ENCODE measurements at regions not wholly inside any gene's neighbourhood (a gene's known extent, or its start where the extent isn't known, plus 50 kb on each side); places are given as distances from the start of the nearest gene placed in this dataset.

DNA sequence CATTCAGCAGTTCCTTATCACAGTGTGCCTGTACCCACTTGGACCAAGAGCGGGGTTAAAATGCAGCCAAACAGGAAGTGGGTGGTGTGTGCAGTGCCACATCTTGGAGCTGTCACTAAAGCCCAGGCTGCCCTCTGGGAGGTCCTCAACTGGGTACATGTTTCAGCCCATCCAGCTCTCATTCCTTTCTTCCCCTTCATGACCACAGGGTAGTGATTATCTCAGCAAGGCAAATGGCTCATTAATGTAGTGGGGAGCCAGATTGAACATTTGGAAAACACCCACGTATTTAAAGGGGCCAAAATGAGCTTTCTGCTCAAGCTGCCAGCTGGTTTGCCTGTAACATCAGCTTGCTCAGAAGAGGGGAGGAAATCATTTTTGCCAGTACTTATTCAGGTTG lies 210.8 kb upstream of the BTG1 start:
- H3K79me2 ChIP-seq (ENCODE audit: insufficient read depth, low read length): no peaks in the 10 kb centered on the region
- no peak overlapping the region for H3K9ac ChIP-seq (ENCODE audit: low read length)
- H2AFZ ChIP-seq (ENCODE audit: low read depth, low read length, poor library complexity, severe bottlenecking): no peak overlapping the region
- ChIA-PET RAD21 (ENCODE audit: low non-redundant PET in 1 of 2, low total read pairs in 2 of 2, uncharacterized antibody in 2 of 2, unreplicated experiment in 2 of 2) (no interaction called here), CTCF (no interaction called here), POLR2A (no interaction called here)
- no peaks in the 10 kb centered on the region for H3K36me3 ChIP-seq (ENCODE audit: control insufficient read depth in 1 of 2, insufficient read depth in 2 of 2, low read length in 2 of 2)
- no peak for ATAC-seq
- no peaks in the 10 kb centered on the region for H3K9me3 ChIP-seq (ENCODE audit: control insufficient read depth in 1 of 2, insufficient read depth in 1 of 2, low read depth in 1 of 2, low read length in 2 of 2)
- no peak overlapping the region for H3K4me3 ChIP-seq (replicated peaks in 1 of 2; ENCODE audit: low read depth in 1 of 2, low read length in 2 of 2)
- intact Hi-C loops (cut with micrococcal nuclease): no loop called here
- no peaks in the 10 kb centered on the region for H3K9me2 ChIP-seq (ENCODE audit: insufficient read depth)
- no peak overlapping the region for H3K4me2 ChIP-seq (ENCODE audit: low read length)
- no peaks in the 10 kb centered on the region for H3K27me3 ChIP-seq (ENCODE audit: insufficient read depth, low read length)
- TF ChIP-seq FOSL1 (IDR thresholded peaks at IDR 0.05; ENCODE audit: low read depth) (no peak), ZNF274 (IDR thresholded peaks at IDR 0.05; ENCODE audit: low read depth, low read length) (no peak), ZFX (IDR thresholded peaks at IDR 0.05) (no peak), ELF1 (IDR thresholded peaks at IDR 0.05; ENCODE audit: borderline replicate concordance, low read depth) (no peak), RAD21 (IDR thresholded peaks at IDR 0.05; ENCODE audit: low read depth) (no peak), POLR2A (IDR thresholded peaks at IDR 0.05; ENCODE audit: borderline replicate concordance, extremely low read depth, insufficient read depth, insufficient read length) (no peak), MAX (IDR thresholded peaks at IDR 0.05) (no peak), ZBTB33 (IDR thresholded peaks at IDR 0.05; ENCODE audit: extremely low read depth, insufficient replicate concordance, low read length) (no peak), JUND (IDR thresholded peaks at IDR 0.05) (no peak), SP1 (IDR thresholded peaks at IDR 0.05; ENCODE audit: low read depth) (no peak), CEBPB (IDR thresholded peaks at IDR 0.05; ENCODE audit: low read depth) (no peak), SRF (IDR thresholded peaks at IDR 0.05; ENCODE audit: low read depth) (no peak), CTCF (IDR thresholded peaks at IDR 0.05 in 2 of 3, conservative IDR thresholded peaks at IDR 0.05 in 1 of 3; ENCODE audit: borderline replicate concordance in 1 of 3, insufficient read depth in 1 of 3, low read depth in 2 of 3, low read length in 2 of 3) (no peak), SIN3A (IDR thresholded peaks at IDR 0.05; ENCODE audit: low read depth) (no peak), TCF7L2 (IDR thresholded peaks at IDR 0.05; ENCODE audit: borderline replicate concordance, extremely low read depth, insufficient read depth, insufficient read length) (no peak), POLR2AphosphoS5 (IDR thresholded peaks at IDR 0.05; ENCODE audit: low read depth, low read length) (no peak), CBX3 (IDR thresholded peaks at IDR 0.05; ENCODE audit: low read depth) (no peak), EZH2 (IDR thresholded peaks at IDR 0.05) (no peak)
- TF ChIP-seq, protein P1, sequence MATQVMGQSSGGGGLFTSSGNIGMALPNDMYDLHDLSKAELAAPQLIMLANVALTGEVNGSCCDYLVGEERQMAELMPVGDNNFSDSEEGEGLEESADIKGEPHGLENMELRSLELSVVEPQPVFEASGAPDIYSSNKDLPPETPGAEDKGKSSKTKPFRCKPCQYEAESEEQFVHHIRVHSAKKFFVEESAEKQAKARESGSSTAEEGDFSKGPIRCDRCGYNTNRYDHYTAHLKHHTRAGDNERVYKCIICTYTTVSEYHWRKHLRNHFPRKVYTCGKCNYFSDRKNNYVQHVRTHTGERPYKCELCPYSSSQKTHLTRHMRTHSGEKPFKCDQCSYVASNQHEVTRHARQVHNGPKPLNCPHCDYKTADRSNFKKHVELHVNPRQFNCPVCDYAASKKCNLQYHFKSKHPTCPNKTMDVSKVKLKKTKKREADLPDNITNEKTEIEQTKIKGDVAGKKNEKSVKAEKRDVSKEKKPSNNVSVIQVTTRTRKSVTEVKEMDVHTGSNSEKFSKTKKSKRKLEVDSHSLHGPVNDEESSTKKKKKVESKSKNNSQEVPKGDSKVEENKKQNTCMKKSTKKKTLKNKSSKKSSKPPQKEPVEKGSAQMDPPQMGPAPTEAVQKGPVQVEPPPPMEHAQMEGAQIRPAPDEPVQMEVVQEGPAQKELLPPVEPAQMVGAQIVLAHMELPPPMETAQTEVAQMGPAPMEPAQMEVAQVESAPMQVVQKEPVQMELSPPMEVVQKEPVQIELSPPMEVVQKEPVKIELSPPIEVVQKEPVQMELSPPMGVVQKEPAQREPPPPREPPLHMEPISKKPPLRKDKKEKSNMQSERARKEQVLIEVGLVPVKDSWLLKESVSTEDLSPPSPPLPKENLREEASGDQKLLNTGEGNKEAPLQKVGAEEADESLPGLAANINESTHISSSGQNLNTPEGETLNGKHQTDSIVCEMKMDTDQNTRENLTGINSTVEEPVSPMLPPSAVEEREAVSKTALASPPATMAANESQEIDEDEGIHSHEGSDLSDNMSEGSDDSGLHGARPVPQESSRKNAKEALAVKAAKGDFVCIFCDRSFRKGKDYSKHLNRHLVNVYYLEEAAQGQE (IDR thresholded peaks at IDR 0.05; ENCODE audit: low read depth): no peak
- TF ChIP-seq, protein P2, sequence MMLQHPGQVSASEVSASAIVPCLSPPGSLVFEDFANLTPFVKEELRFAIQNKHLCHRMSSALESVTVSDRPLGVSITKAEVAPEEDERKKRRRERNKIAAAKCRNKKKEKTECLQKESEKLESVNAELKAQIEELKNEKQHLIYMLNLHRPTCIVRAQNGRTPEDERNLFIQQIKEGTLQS (IDR thresholded peaks at IDR 0.05): no peak
- H4K20me1 ChIP-seq (ENCODE audit: insufficient read depth): no peaks in the 10 kb centered on the region
- H3K27ac ChIP-seq (ENCODE audit: low read depth, low read length): no peak overlapping the region
- H3K4me1 ChIP-seq (ENCODE audit: control insufficient read depth in 1 of 2, insufficient read depth in 2 of 2, low read length in 2 of 2): no peaks in the 10 kb centered on the region
- no peak for DNase-seq (ENCODE audit: low read depth, low spot score)
- BruUV-seq (replicated peaks): no TSS peak

Measured in HCT116 (cell line).